CD4-positive, alpha-beta T cell treated with Interleukin-15 for 1 hour (primary cell): ENCODE measurements at regions not wholly inside any gene's neighbourhood (a gene's known extent, or its start where the extent isn't known, plus 50 kb on each side); places are given as distances from the start of the nearest gene placed in this dataset.

Experiments used
- DNase-seq: peaks from one replicate; pipeline ENCODE4 v3.0.0-alpha.2; 2020

DNA sequence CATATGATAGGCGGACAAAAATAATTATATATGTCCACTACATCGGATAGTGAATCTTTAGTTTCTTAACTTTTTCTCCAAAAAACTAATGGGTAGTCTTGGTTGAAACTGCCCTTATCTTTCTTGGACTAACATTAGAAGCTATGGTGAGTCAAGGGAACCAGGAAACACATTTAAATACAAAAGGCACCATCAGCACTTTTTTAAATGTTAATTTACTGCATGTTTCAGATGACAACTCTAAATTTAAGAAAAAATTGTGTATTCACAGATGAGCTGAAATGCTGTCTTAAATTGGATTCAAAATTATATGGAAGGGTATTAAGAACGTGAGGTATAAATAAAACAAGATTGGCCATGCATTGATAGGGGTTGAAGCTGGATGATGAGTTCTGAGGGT, 75.6 kb upstream of the CERS6 start:
- DNase-seq = no peak

DNA sequence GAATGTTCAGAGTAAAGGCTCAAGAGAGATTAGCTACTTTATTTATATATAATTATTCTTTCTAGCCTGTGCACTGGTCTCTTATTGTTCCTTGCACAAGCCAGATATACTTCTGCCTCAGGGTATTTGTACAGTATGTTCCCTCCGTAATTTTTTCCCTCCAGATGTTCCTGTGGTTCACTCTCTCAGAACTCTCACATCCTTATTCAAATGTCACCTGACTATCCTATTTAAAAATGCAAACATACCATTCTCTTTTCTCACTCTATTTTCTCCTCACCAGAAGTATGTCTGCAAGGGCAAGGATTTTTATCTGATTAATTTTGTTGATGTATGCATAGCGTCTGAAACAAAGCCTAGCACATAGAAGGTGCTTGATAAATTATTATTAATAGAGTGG, 64.0 kb upstream of the CERS6 start:
- no peak for DNase-seq

DNA sequence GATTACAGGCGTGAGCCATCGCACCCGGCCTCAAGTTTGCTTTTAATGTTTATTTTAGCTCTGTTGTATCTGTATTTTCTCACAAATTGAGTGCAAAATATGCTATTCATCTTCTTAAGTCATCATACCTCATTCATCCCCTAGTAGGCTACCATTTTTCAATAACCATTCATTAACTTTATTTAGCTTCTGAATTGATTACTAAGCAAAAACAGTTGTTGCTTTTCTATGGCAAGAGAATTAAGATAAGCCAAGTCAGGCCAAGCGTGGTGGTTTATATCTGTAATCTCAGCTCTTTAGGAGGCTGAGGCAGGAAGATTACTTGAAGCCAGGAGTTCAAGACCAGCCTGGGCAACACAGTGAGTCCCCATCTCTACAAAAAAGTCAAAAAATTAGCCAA, 63.3 kb upstream of the CERS6 start:
- no peak for DNase-seq

DNA sequence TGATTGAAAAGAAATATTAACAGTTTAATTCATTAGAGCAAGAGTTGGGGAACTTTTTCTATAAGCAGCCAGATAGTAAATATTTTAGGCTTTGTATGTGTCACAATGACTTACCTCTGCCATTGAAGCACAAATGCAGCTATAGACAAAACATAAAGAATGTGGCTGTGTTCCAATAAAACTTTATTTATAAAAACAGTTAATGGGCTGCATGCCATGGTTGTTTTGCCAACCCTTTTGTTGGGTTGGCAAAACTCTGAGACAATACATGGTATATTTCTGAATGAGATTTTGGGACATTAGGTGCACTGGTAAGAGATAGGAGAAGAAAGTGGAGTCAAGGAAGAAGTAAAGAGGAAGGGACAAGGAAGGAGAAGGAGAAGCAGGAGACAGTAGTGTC, 61.8 kb upstream of the CERS6 start:
- DNase-seq = no peak

DNA sequence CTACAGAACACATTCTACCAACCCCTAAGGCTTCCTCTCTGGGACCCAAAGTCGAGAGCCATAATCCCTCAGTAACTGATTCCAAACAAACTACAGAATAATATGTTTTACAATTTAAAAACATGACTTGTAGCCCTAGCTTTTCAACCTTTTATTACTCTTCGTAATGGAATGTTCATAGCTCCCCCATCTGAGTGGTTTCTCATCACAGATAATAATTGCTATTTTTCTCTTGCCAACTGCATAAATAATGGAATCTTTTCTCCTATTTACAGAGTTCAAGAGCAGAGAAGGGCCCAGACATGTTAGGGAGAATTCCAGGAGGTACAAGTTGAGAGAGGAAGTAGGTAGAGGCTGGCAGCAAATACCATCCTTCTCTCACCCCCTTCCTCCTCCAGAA, 59.9 kb upstream of the CERS6 start:
- no peak for DNase-seq

DNA sequence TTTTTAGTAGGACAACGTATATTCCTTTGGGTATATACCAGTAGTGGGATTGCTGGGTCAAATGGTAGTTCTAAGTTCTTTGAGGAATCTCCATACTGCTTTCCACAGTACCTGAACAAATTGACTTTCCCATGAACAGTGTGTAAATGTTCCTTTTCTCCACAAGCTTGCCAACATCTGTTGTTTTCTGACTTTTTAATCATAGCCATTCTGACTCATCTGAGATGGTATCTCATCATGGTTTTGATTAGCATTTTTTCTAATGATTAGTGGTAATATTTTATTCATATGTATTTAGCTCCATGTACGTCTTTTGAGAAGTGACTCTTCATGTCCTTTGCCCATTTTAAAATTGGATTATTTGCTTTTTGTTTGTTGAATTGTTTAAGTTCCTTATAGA, 58.4 kb upstream of the CERS6 start:
- DNase-seq = no peak

DNA sequence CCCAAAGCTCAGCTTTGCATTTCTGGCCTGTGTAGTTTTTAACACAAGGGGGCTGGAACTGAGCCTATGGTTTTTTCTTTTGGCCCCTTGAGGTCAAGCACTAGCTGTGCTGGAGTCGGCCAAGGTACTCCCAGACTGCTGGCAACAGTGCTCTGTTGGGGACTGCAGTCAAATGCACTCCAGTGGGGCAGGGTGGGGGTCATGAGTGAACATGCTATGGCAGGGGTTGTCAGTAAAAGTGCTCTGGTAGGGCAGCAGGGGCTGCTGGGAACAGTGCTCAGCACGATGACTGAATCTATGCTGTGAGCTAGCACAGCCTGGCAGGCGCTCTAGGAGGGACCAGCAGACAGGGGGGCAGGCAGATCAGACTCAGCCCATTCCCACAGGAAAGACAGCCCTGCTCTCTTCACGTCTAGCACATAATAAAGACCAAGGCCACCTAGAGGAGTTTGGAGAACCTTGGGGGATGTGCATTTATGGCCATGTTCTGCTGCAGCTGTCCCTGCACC, 55.0 kb upstream of the CERS6 start:
- DNase-seq = no peak

DNA sequence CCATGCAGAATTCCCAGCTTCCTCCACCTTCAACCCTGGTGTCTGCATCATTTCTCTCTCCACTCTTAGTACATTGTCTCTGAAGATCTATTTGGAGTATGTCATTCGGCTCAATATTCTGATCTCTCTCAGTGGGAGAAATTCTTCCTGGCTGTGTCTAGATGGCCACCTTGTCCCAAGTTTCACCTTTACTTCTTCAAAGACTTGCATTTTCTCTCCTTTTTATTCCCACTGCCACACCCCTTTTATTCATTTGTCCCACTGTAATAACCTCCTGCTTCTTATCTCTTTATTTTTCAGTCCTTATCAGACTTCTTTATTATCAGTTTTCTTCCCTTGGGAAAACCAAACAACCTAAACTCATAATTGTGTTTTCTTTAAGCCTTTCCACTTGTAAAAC, 54.3 kb upstream of the CERS6 start:
- no peak for DNase-seq

DNA sequence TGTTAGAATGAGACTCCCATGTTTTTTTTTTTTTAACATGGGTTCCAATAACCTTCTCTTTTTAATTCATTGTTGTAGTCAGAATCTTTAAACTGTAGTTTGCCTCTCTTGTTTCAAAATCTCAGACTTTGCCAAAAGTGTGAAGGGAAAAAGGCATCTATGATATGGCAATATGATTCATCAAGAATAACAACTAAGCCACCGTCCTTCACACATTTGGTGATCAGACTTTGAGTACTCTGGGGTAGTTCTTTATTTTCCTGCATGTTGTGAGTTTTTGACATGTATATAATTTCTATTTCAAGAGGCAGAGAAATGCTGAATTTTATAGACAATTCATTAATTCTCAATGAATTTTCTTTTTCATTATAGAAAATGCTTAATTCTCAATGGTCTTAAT, 53.5 kb upstream of the CERS6 start:
- no peak for DNase-seq

DNA sequence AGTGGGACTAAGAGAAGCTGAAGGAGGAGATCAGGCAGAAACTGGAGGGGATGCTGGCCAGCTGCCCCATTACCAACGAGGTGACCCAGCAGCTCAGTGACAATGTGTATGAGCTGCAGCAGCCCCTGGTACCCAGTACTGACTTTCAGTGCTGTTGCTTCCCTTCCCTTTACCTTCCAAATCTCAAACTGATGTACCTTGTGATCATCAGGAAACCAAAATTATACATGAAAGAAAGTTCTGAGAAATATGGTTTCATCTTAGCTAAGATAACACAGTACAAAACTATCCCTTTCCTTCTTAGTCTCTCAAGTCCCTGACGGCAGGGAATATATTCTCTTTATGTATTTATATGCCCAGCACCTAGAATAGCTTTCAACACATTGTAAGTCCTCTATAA, 52.3 kb upstream of the CERS6 start:
- no peak for DNase-seq

DNA sequence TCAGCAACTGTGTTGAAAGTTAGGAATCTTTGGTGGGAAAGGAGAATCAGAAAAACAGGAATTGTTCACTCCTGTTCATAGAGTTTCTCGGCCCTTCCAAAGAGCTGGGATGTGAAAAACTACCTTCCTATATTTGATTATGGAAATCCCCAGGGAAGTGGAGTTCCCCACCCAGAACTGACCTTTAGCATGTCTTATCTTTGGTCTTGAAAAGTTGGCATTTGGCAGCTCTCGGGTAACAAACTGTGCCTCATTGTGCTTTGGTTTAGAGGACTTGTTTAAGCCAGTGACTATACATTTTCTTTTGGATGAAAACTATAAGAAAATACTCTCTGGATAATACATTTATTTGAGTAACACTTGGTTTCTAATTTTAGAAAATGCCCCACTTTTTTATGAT, 51.3 kb upstream of the CERS6 start:
- DNase-seq = no peak
